Adrenal gland (tissue), 9 donors: ENCODE measurements at regions not wholly inside any gene's neighbourhood (a gene's known extent, or its start where the extent isn't known, plus 50 kb on each side); places are given as distances from the start of the nearest gene placed in this dataset.

ENCODE experiments used
- DNase-seq, 7 donors: peaks; one replicate each; pipeline ENCODE4 v3.0.0-alpha.2; 2019 to 2020
- H3K27ac ChIP-seq, 5 donors: fragments of 200-600 bp; sonication (generic) in 4 of 5; 1 replicate in 3 of 5; 2 replicates in 2 of 5; pipeline versions ENCODE4 v1.5.1 to v1.8.0; 2016 to 2020; ENCODE audit warnings: mild to moderate bottlenecking in 1 of 5
- H3K27me3 ChIP-seq: fragments of 200-600 bp; 2 replicates; pipeline ENCODE4 v1.8.0; 2021
- H3K36me3 ChIP-seq, 2 donors: fragments of 200-600 bp; replicated peaks in 1 of 2; 1 replicate in 1 of 2; 2 replicates in 1 of 2; pipeline versions ENCODE4 v1.5.1 to v1.8.0; 2018 to 2022
- H3K4me1 ChIP-seq, 2 donors: fragments of 200-600 bp; replicated peaks in 1 of 2; 1 replicate in 1 of 2; 2 replicates in 1 of 2; pipeline versions ENCODE4 v1.5.1 to v1.8.0; 2018 to 2021
- H3K4me3 ChIP-seq, 4 donors: fragments of 200-600 bp; sonication (generic) in 3 of 4; one replicate each; pipeline ENCODE4 v1.5.1; 2016 to 2018
- H3K9me3 ChIP-seq, 3 donors: fragments of 200-600 bp; sonication (generic) in 1 of 3; replicated peaks in 1 of 3; 1 replicate in 2 of 3; 2 replicates in 1 of 3; pipeline versions ENCODE4 v1.5.1 to v1.8.0; 2016 to 2021
- POLR2A ChIP-seq, 2 donors: fragments of 450-650 bp; IDR thresholded peaks; one replicate each; pipeline ENCODE4 v1.6.1; 2017; ENCODE audit warnings: antibody characterized with exemption in 2 of 2, mild to moderate bottlenecking in 2 of 2, moderate library complexity in 1 of 2
- WGBS, 4 donors: extraction: QIAGEN DNeasy Blood & Tissue Kit in 2 of 4; methylation state at CpG; one replicate each; pipeline versions ENCODE4 v1.1.5 to v1.1.7; 2013 to 2017; 5-methylcytosine and 5-hydroxymethylcytosine counted together
- intact Hi-C, 2 donors: fragments of 100-400 bp; cut with DNase I; formaldehyde crosslinking; loops; one replicate each; pipeline versions ENCODE4 v1.14.1 to v1.15.0; 2022 to 2023
- TF ChIP-seq, protein P1 (sequence below), 6 experiments: fragments of 450-650 bp in 4 of 6; fragments of 200-600 bp in 2 of 6; sonication (generic) in 1 of 6; IDR thresholded peaks; 1 replicate in 5 of 6; 2 replicates in 1 of 6; pipeline versions ENCODE4 v1.5.1 to v1.8.0; 2016 to 2021; ENCODE audit warnings: antibody characterized with exemption in 6 of 6, mild to moderate bottlenecking in 2 of 6, moderate library complexity in 1 of 6
- donor health status: healthy with polysubstance abuse.
- donor health status: Bipolar disorder and iron deficiency.
- donor health status: DM: yes; HTN: yes; CAD: no.
- donor health status: DM: no; HTN: no; CAD: no.
- donor health status: DM: no; HTN: no; CAD: no.

DNA sequence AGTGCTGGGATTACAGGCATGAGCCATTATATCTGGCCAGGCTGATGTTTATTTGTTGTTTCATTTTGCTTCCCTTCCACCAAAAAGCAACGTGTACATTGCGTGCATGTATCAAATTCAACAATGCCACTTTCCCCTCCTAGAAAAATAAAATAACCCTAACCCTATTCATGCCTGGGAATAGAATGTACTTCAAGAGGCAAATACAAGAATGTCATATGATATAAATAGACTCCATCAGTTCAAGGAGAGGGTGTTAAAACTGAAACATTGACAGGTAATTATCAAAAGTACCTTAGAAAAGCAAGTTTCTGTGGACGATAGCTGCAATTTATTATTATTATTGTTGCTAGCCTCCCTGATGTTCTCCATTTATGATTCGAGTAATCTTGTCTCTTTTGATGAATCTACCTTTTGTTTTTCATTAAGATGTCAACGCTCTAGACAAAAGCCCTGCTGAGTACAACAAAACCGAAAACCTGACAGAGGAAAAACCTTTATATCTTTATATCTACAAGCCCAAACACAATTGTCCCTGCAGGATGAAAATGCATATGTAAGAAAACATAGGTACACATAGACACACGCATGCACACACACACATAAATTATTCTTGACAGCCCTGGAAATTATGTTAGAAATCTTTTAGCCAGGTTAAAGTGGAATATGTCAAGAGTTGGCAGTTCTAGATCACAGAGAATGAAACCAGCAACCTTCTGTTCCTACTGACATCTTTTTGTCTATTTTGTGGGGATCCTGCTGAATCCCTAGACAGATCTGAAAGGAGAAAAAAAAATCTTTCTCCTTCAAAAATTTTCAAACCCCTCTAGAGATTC lies 98.9 kb downstream of the BTG1 start:
- TF ChIP-seq POLR2A (IDR thresholded peaks at IDR 0.05), result no peak
- TF ChIP-seq, protein P1, sequence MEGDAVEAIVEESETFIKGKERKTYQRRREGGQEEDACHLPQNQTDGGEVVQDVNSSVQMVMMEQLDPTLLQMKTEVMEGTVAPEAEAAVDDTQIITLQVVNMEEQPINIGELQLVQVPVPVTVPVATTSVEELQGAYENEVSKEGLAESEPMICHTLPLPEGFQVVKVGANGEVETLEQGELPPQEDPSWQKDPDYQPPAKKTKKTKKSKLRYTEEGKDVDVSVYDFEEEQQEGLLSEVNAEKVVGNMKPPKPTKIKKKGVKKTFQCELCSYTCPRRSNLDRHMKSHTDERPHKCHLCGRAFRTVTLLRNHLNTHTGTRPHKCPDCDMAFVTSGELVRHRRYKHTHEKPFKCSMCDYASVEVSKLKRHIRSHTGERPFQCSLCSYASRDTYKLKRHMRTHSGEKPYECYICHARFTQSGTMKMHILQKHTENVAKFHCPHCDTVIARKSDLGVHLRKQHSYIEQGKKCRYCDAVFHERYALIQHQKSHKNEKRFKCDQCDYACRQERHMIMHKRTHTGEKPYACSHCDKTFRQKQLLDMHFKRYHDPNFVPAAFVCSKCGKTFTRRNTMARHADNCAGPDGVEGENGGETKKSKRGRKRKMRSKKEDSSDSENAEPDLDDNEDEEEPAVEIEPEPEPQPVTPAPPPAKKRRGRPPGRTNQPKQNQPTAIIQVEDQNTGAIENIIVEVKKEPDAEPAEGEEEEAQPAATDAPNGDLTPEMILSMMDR (IDR thresholded peaks at IDR 0.05), result no peak
- H3K27ac ChIP-seq, result no peak overlapping the region
- WGBS, 4 donors, result 79 to 87% (median 83%) methylated on average over 7 of the region's 7 CpGs

DNA sequence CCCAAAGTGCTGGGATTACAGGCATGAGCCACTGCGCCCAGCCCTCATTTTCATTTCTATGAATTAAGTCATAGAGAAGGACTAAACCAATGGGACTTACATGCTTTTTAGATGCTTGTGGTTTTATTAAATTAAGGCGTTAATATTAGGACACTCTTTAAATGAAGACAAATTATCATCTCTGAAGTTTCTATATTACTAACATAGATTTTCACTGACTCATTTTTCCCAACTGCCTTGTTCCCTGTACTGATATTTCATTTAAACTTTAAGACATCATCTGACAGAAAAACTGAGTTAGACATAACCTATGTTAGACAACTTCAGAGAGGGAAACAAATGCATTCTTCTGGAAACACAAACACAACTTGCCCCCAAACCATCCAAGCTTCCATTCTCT lies 99.8 kb downstream of the BTG1 start:
- H3K9me3 ChIP-seq, result no peaks in the 10 kb centered on the region
- no peak overlapping the region for H3K4me3 ChIP-seq
- TF ChIP-seq, protein P1 (IDR thresholded peaks at IDR 0.05), result no peak
- no peak for TF ChIP-seq POLR2A (IDR thresholded peaks at IDR 0.05)
- no peaks in the 10 kb centered on the region for H3K36me3 ChIP-seq
- no peaks in the 10 kb centered on the region for H3K4me1 ChIP-seq
- intact Hi-C loops, result no loop called here
- H3K27ac ChIP-seq, result no peak overlapping the region
- no peak for DNase-seq
- WGBS, 4 donors, result 86 to 94% (median 93%) methylated on average over 2 of the region's 2 CpGs
- H3K27me3 ChIP-seq, result no peaks in the 10 kb centered on the region

More for the DNA sequence above, 98.9 kb downstream of the BTG1 start:
- H3K4me1 ChIP-seq, result no peaks in the 10 kb centered on the region
- intact Hi-C loops, result no loop called here
- H3K9me3 ChIP-seq, result no peaks in the 10 kb centered on the region
- no peak for DNase-seq
- no peak overlapping the region for H3K4me3 ChIP-seq
- H3K27me3 ChIP-seq, result no peaks in the 10 kb centered on the region
- no peaks in the 10 kb centered on the region for H3K36me3 ChIP-seq

DNA sequence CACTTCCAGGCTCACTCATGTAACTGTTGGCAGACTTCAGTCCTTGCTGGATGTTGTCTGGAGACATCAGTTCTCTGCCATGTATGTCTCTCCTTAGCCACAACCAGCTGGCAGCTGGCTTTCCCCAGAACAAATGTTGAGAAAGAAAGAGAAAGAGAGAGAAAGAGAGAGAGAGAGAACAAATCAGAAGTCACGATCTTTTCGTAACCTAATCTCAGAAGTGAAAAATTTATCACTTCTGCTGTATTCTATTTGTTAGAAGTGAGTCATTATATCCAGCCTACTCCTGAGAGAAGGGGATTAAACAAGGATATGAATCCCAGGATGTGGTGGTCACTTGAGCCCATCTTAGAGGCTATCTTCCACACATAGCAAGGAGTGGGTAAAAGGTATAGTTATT lies 101.2 kb downstream of the BTG1 start:
- no peaks in the 10 kb centered on the region for H3K9me3 ChIP-seq
- WGBS, 4 donors, result 87 to 94% (median 90%) methylated on average over 2 of the region's 2 CpGs
- H3K27ac ChIP-seq, result no peak overlapping the region
- intact Hi-C loops, result no loop called here
- TF ChIP-seq, protein P1 (IDR thresholded peaks at IDR 0.05), result no peak
- TF ChIP-seq POLR2A (IDR thresholded peaks at IDR 0.05), result no peak
- no peak for DNase-seq
- H3K27me3 ChIP-seq, result no peaks in the 10 kb centered on the region
- no peak overlapping the region for H3K4me3 ChIP-seq
- H3K36me3 ChIP-seq, result no peaks in the 10 kb centered on the region
- H3K4me1 ChIP-seq, result no peaks in the 10 kb centered on the region

DNA sequence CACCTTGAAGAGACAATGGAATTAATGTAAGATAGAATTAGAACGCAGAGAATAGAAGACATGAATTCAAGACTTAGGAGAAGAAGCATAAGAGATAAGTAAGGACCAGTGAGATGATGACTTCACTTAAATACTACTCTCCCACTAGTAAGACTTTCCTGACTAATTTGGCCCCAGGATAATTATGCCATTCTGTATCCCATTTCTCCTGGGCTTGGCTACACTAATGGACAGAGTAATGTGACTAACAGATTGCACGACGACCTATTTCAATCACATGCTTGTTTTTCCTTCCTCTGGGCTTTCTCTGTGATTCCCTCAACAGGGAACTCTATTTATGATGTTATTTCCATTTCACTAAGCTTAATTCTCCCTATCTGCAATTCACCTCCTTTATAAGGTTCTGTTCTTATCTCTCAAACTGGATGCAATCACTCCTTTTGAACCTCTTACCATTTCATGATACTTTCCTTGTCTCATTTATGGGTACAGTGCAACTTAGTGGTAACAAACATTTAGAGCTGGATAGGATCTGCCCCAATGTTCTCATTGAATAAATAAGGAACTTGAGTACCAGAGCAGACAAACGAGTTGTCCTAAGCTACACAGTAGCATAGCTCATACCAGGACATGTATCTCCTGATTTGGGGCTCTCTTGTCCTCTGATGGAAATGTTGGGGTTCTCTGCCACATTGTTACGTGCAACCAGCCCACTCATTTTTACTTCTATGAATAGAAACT lies 102.7 kb downstream of the BTG1 start:
- Histone ChIP-seq H3K36me3 (no peaks in the 10 kb centered on the region), H3K27ac (no peak overlapping the region), H3K9me3 (no peaks in the 10 kb centered on the region), H3K4me3 (no peak overlapping the region), H3K27me3 (no peaks in the 10 kb centered on the region), H3K4me1 (no peaks in the 10 kb centered on the region)
- TF ChIP-seq, protein P1 (IDR thresholded peaks at IDR 0.05), result no peak
- TF ChIP-seq POLR2A (IDR thresholded peaks at IDR 0.05), result no peak
- no peak for DNase-seq
- intact Hi-C loops, result no loop called here
- 82 to 93% (median 89%) methylated on average over 5 of the region's 5 CpGs for WGBS, 4 donors
